ENCODE measurements at regions not wholly inside any gene's neighbourhood (a gene's known extent, or its start where the extent isn't known, plus 50 kb on each side); places are given as distances from the start of the nearest gene placed in this dataset.

DNA sequence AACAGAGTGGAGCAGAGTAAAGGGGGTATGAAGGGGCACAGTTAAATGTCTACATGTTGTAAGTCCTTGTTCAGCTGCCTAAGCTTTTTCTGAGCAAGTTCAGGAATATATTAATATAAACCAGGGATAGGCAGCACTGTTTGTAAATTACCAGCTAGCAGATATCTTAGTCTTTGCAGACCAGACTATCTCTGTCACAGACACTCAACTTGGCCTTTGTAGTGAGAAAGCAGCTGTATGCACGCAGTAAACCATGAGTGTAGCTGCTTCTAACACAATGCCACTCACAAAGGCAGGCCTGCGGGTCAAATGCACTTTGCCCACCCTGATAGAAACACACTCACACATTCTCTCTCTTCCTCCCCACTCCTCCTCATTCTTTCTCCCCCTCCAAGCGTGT, 1016.9 kb downstream of the UQCRFS1 start:
- H3K79me2 ChIP-seq (ENCODE audit: insufficient read depth, low read length): no peaks in the 10 kb centered on the region
- no peak for TF ChIP-seq EZH2phosphoT487 (IDR thresholded peaks at IDR 0.05; ENCODE audit: borderline replicate concordance)
- TF ChIP-seq, protein P1, sequence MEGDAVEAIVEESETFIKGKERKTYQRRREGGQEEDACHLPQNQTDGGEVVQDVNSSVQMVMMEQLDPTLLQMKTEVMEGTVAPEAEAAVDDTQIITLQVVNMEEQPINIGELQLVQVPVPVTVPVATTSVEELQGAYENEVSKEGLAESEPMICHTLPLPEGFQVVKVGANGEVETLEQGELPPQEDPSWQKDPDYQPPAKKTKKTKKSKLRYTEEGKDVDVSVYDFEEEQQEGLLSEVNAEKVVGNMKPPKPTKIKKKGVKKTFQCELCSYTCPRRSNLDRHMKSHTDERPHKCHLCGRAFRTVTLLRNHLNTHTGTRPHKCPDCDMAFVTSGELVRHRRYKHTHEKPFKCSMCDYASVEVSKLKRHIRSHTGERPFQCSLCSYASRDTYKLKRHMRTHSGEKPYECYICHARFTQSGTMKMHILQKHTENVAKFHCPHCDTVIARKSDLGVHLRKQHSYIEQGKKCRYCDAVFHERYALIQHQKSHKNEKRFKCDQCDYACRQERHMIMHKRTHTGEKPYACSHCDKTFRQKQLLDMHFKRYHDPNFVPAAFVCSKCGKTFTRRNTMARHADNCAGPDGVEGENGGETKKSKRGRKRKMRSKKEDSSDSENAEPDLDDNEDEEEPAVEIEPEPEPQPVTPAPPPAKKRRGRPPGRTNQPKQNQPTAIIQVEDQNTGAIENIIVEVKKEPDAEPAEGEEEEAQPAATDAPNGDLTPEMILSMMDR (conservative IDR thresholded peaks at IDR 0.05; ENCODE audit: low read length): no peak
- no peak overlapping the region for H2AFZ ChIP-seq (ENCODE audit: low read length)
- no peaks in the 10 kb centered on the region for H3F3A ChIP-seq (ENCODE audit: low read depth)
- H3K36me3 ChIP-seq (ENCODE audit: insufficient read depth, low read length): no peaks in the 10 kb centered on the region
- H3K4me2 ChIP-seq (ENCODE audit: low read depth, low read length, poor library complexity, severe bottlenecking): no peak overlapping the region
- H3K9ac ChIP-seq (ENCODE audit: low read depth, low read length, poor library complexity, severe bottlenecking): no peak overlapping the region
- H3K4me1 ChIP-seq (ENCODE audit: insufficient read depth, low read length, poor library complexity, severe bottlenecking): no peaks in the 10 kb centered on the region
- peaks cover 11% of the 10 kb centered on the region; the same call in 1 of the 2 replicates for H3K9me3 ChIP-seq (ENCODE audit: insufficient read depth, low read depth, low read length)
- H3K4me3 ChIP-seq (ENCODE audit: low read length, poor library complexity, severe bottlenecking): no peak overlapping the region
- no peaks in the 10 kb centered on the region for H4K20me1 ChIP-seq (ENCODE audit: insufficient read depth, low read length, poor library complexity, severe bottlenecking)
- no peaks in the 10 kb centered on the region for H3K27me3 ChIP-seq (ENCODE audit: insufficient read depth, low read length, poor library complexity, severe bottlenecking)
- no peaks in the 10 kb centered on the region for H3K9me2 ChIP-seq (replicated peaks; ENCODE audit: low read depth, low read length)

DNA sequence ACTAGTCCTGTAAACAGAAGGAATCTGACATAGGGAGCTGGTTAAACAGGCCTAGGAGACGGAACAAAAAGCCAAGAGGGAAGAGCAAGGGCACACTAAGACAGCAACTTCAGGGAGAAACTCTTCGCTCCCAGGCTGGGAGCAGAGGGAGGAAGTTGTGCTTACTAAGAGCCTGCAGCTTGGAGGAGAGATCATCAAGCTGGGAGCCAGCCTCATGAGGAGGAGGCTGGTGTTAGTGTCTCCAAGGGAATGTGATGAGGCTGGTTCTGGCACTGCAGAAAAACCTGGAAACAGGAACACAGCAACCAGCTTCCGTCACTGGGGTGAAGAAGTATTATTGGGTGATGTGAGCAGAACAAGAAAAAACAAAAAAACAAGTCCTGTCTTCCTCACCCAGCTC, 1027.3 kb downstream of the UQCRFS1 start:
- Histone ChIP-seq H3K27me3 (ENCODE audit: insufficient read depth, low read length, poor library complexity, severe bottlenecking) (no peaks in the 10 kb centered on the region), H3K79me2 (ENCODE audit: insufficient read depth, low read length) (no peaks in the 10 kb centered on the region)

DNA sequence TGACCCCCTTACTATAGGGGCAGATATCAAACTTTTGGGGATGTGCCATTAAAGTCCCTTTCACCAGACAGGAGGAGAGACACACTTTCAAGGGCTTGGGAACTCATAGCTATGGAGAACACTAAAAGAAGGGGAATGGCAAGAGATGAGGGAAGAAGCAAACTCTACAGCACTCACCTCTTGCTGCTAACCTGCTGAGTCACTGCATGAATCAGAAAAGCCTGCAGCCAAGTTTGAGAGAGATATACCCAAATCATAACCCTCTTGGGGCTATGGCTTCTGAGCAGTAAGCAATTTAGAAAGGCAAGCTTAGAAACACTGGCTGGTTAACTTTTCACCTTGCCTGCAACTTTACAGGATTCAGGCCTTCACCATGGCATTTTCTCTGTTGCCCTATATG, 1028.0 kb downstream of the UQCRFS1 start:
- no peaks in the 10 kb centered on the region for H3K9me2 ChIP-seq (replicated peaks; ENCODE audit: low read depth, low read length)
- no peak overlapping the region for H3K9ac ChIP-seq (ENCODE audit: low read depth, low read length, poor library complexity, severe bottlenecking)
- no peak for TF ChIP-seq EZH2phosphoT487 (IDR thresholded peaks at IDR 0.05; ENCODE audit: borderline replicate concordance)
- TF ChIP-seq, protein P1 (conservative IDR thresholded peaks at IDR 0.05; ENCODE audit: low read length): no peak
- no peak overlapping the region for H3K4me2 ChIP-seq (ENCODE audit: low read depth, low read length, poor library complexity, severe bottlenecking)
- H3K79me2 ChIP-seq (ENCODE audit: insufficient read depth, low read length): no peaks in the 10 kb centered on the region
- no peaks in the 10 kb centered on the region for H3K27me3 ChIP-seq (ENCODE audit: insufficient read depth, low read length, poor library complexity, severe bottlenecking)
- H3K36me3 ChIP-seq (ENCODE audit: insufficient read depth, low read length): no peaks in the 10 kb centered on the region
- no peaks in the 10 kb centered on the region for H3K4me1 ChIP-seq (ENCODE audit: insufficient read depth, low read length, poor library complexity, severe bottlenecking)
- no peak overlapping the region for H2AFZ ChIP-seq (ENCODE audit: low read length)
- H3F3A ChIP-seq (ENCODE audit: low read depth): no peaks in the 10 kb centered on the region
- peaks cover 10% of the 10 kb centered on the region; the same call in 1 of the 2 replicates for H3K9me3 ChIP-seq (ENCODE audit: insufficient read depth, low read depth, low read length)
- H3K4me3 ChIP-seq (ENCODE audit: low read length, poor library complexity, severe bottlenecking): no peak overlapping the region
- H4K20me1 ChIP-seq (ENCODE audit: insufficient read depth, low read length, poor library complexity, severe bottlenecking): no peaks in the 10 kb centered on the region

More for the DNA sequence above, 1027.3 kb downstream of the UQCRFS1 start:
- Histone ChIP-seq H2AFZ (ENCODE audit: low read length) (no peak overlapping the region), H4K20me1 (ENCODE audit: insufficient read depth, low read length, poor library complexity, severe bottlenecking) (no peaks in the 10 kb centered on the region), H3K4me2 (ENCODE audit: low read depth, low read length, poor library complexity, severe bottlenecking) (no peak overlapping the region), H3K4me1 (ENCODE audit: insufficient read depth, low read length, poor library complexity, severe bottlenecking) (no peaks in the 10 kb centered on the region), H3K36me3 (ENCODE audit: insufficient read depth, low read length) (no peaks in the 10 kb centered on the region), H3K4me3 (ENCODE audit: low read length, poor library complexity, severe bottlenecking) (no peak overlapping the region), H3K9ac (ENCODE audit: low read depth, low read length, poor library complexity, severe bottlenecking) (no peak overlapping the region), H3K9me2 (replicated peaks; ENCODE audit: low read depth, low read length) (no peaks in the 10 kb centered on the region), H3K9me3 (ENCODE audit: insufficient read depth, low read depth, low read length) (peaks cover 10% of the 10 kb centered on the region; the same call in 1 of the 2 replicates), H3F3A (ENCODE audit: low read depth) (no peaks in the 10 kb centered on the region)
- no peak for TF ChIP-seq EZH2phosphoT487 (IDR thresholded peaks at IDR 0.05; ENCODE audit: borderline replicate concordance)
- TF ChIP-seq, protein P1 (conservative IDR thresholded peaks at IDR 0.05; ENCODE audit: low read length): no peak

Measured in Loucy (cell line).